Lower lobe of right lung (tissue), 2 donors: ENCODE measurements at regions not wholly inside any gene's neighbourhood (a gene's known extent, or its start where the extent isn't known, plus 50 kb on each side); places are given as distances from the start of the nearest gene placed in this dataset.

Source experiments
- ATAC-seq, 2 donors: fragments of 200-7000 bp; cut with Tn5 transposase; one replicate each; pipeline ENCODE4 v1.9.1; 2020 to 2022; ENCODE audit warnings: mild to moderate bottlenecking in 2 of 2, moderate library complexity in 2 of 2
- DNase-seq: peaks from one replicate; pipeline ENCODE4 v3.0.0-alpha.2; 2020
- H3K27ac ChIP-seq: fragments of 200-600 bp; one replicate; pipeline ENCODE4 v1.8.0; 2022
- H3K27me3 ChIP-seq: fragments of 200-600 bp; one replicate; pipeline ENCODE4 v1.8.0; 2022; ENCODE audit warnings: low read depth
- H3K36me3 ChIP-seq: fragments of 200-600 bp; one replicate; pipeline ENCODE4 v1.8.0; 2022; ENCODE audit warnings: mild to moderate bottlenecking
- H3K4me1 ChIP-seq: fragments of 200-600 bp; one replicate; pipeline ENCODE4 v1.8.0; 2022
- H3K4me3 ChIP-seq: fragments of 200-600 bp; one replicate; pipeline ENCODE4 v1.8.0; 2022; ENCODE audit warnings: mild to moderate bottlenecking
- H3K9me3 ChIP-seq: fragments of 200-600 bp; one replicate; pipeline ENCODE4 v1.8.0; 2022
- intact Hi-C: fragments of 100-400 bp; cut with DNase I; formaldehyde crosslinking; loops from one replicate; pipeline ENCODE4 v1.11.0; 2022
- TF ChIP-seq, protein P1 (sequence below): fragments of 200-600 bp; IDR thresholded peaks from one replicate; pipeline ENCODE4 v1.8.0; 2022; ENCODE audit warnings: antibody characterized with exemption, mild to moderate bottlenecking
- donor health status: DM: no; HTN: yes; CAD: no; lungs with severe emphysema.

DNA sequence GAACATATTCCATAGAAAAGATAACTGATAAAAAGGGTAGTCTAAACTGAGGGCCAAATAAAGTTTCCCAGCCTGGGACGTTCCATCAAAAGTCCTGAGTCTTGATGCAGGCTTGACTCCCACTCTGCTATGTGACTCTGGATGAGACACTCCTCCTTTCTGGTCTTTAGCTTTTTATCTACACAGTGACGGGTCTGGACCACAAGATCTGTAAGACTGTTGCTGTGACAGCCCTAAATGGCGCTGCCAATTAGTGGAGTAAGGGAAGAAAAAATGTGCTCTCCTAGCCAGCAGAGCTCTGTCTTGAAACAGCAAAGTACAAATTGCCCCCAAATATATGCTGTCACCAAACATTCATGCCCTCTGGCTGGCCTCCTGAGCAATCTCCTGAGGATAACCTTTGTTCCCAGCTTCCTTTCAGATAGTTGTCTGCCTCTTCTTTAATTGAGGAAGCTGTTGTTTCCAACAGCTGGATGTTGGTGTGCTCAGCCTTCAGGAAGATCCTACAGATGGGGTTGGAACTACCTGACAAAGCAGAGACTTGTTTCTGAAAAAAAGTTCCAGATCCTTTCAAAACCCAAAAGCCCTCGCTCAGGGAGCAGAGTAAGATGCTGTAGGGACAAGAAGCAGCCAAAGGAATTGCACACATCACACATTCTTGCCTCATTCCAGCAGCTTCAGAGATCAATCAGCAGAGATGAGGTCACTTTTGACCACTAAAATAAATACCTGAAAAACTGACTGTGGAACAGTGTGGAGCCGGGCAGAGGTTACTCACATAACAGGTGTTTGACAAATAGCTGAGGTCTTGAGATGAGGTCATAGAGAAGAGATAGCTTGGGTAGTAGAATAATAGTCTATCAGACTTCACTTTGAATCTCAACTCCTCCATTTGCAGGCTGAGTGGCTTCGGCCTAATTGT lies 383.4 kb upstream of the FGF13 start:
- ATAC-seq, result no peak

DNA sequence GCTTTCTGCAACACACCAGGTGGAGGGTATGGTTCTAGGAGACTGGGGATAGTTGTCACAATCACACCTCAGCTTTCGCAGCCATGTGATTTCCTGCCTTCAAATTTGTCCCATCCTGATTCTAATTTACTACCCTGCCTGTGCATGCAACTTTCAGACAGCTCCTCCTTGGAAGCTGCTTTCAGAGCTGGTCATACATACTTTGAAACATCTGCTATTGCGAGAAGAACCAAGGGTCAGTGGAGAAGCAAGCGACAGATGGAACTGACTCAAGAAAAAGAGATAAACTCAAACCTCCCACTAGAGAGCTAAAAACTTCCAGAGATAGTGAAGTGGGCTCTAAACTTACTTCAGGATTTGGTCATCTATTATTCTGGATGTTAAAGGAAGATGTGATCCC lies 381.7 kb upstream of the FGF13 start:
- intact Hi-C loops, result no loop called here
- no peak overlapping the region for H3K27ac ChIP-seq
- no peaks in the 10 kb centered on the region for H3K4me1 ChIP-seq
- H3K27me3 ChIP-seq, result no peaks in the 10 kb centered on the region
- TF ChIP-seq, protein P1, sequence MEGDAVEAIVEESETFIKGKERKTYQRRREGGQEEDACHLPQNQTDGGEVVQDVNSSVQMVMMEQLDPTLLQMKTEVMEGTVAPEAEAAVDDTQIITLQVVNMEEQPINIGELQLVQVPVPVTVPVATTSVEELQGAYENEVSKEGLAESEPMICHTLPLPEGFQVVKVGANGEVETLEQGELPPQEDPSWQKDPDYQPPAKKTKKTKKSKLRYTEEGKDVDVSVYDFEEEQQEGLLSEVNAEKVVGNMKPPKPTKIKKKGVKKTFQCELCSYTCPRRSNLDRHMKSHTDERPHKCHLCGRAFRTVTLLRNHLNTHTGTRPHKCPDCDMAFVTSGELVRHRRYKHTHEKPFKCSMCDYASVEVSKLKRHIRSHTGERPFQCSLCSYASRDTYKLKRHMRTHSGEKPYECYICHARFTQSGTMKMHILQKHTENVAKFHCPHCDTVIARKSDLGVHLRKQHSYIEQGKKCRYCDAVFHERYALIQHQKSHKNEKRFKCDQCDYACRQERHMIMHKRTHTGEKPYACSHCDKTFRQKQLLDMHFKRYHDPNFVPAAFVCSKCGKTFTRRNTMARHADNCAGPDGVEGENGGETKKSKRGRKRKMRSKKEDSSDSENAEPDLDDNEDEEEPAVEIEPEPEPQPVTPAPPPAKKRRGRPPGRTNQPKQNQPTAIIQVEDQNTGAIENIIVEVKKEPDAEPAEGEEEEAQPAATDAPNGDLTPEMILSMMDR, result no peak
- H3K36me3 ChIP-seq, result no peaks in the 10 kb centered on the region
- H3K4me3 ChIP-seq, result no peak overlapping the region
- no peak for ATAC-seq
- H3K9me3 ChIP-seq, result no peaks in the 10 kb centered on the region
- DNase-seq, result no peak

More for the DNA sequence above, 383.4 kb upstream of the FGF13 start:
- TF ChIP-seq, protein P1, result no peak
- H3K4me3 ChIP-seq, result no peak overlapping the region
- H3K27me3 ChIP-seq, result no peaks in the 10 kb centered on the region
- no peaks in the 10 kb centered on the region for H3K9me3 ChIP-seq
- intact Hi-C loops, result no loop called here
- H3K27ac ChIP-seq, result no peak overlapping the region
- no peaks in the 10 kb centered on the region for H3K4me1 ChIP-seq
- no peaks in the 10 kb centered on the region for H3K36me3 ChIP-seq
- no peak for DNase-seq

GRCh38 chrX:139091878-139092277 lies 380.4 kb upstream of the FGF13 start:
- Histone ChIP-seq H3K36me3 (no peaks in the 10 kb centered on the region), H3K4me3 (no peak overlapping the region), H3K27ac (no peak overlapping the region), H3K4me1 (no peaks in the 10 kb centered on the region), H3K9me3 (no peaks in the 10 kb centered on the region), H3K27me3 (no peaks in the 10 kb centered on the region)
- intact Hi-C loops, result no loop called here
- DNase-seq, result no peak
- TF ChIP-seq, protein P1, result no peak
- no peak for ATAC-seq

DNA sequence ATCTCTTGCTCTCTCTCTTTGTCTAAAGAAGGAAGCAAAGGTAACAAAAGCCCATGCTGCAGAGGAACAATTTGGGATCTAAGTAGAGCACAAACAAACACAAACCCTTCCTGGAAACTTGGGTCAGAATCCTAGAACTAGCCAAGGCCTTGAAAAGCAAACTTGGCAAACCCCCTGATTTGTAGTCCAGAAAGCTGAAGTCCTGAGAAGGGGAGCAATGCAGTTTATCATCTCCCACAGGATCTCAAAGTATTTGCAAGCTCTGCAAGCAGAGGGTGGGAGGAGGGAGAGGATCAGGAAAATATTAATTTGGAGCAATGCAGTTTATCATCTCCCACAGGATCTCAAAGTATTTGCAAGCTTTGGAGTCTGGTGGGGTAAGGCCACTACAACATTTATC lies 379.5 kb upstream of the FGF13 start:
- TF ChIP-seq, protein P1, result no peak
- intact Hi-C loops, result no loop called here
- Histone ChIP-seq H3K9me3 (no peaks in the 10 kb centered on the region), H3K27me3 (no peaks in the 10 kb centered on the region), H3K36me3 (no peaks in the 10 kb centered on the region), H3K27ac (no peak overlapping the region), H3K4me3 (no peak overlapping the region), H3K4me1 (no peaks in the 10 kb centered on the region)
- DNase-seq (no peak), ATAC-seq (no peak)

DNA sequence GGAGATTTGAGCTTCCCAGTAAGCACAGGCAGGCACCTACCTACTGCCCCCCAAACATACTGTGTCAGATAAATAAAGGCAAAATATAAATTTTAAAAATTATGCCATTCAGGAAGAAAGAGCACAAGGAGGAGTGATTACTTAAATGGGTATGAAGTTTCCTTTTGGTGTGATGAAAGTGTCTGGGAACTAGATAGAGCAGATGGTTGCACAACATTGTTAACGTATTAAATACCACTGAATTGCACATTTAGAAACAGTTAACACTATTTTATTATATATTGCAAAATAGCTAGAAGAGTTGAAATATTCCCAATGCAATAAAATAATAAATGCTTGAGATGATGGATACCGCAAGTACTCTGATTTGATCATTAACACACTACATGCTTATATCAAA lies 374.7 kb upstream of the FGF13 start:
- Histone ChIP-seq H3K27me3 (no peaks in the 10 kb centered on the region), H3K4me1 (no peaks in the 10 kb centered on the region), H3K4me3 (no peak overlapping the region), H3K27ac (no peak overlapping the region), H3K36me3 (no peaks in the 10 kb centered on the region), H3K9me3 (no peaks in the 10 kb centered on the region)
- DNase-seq (no peak), ATAC-seq (no peak)
- TF ChIP-seq, protein P1, result no peak
- intact Hi-C loops, result no loop called here
